ENCODE measurements at regions not wholly inside any gene's neighbourhood (a gene's known extent, or its start where the extent isn't known, plus 50 kb on each side); places are given as distances from the start of the nearest gene placed in this dataset.

GRCh38 chr1:239483391-239483790 is 97.0 kb downstream of the CHRM3 start:
- Histone ChIP-seq H3K36me3 (replicated peaks) (no peaks in the 10 kb centered on the region), H3K27me3 (replicated peaks) (no peaks in the 10 kb centered on the region), H3K4me3 (ENCODE audit: low read depth, low read length) (no peak overlapping the region), H3K27ac (no peak overlapping the region)
- in situ Hi-C loops (cut with HindIII; ENCODE audit: low pct_ligation_motif_present, low sequenced_read_pairs): no loop called here
- TF ChIP-seq CTCF (IDR thresholded peaks at IDR 0.05; ENCODE audit: low read depth, low read length, missing control alignments): no peak
- DNase-seq: no peak

- DNase-seq: no peak
- in situ Hi-C loops (cut with HindIII; ENCODE audit: low pct_ligation_motif_present, low sequenced_read_pairs): no loop called here
These were observed 107.5 kb downstream of the CHRM3 start for GRCh38 chr1:239493811-239494414.

DNA sequence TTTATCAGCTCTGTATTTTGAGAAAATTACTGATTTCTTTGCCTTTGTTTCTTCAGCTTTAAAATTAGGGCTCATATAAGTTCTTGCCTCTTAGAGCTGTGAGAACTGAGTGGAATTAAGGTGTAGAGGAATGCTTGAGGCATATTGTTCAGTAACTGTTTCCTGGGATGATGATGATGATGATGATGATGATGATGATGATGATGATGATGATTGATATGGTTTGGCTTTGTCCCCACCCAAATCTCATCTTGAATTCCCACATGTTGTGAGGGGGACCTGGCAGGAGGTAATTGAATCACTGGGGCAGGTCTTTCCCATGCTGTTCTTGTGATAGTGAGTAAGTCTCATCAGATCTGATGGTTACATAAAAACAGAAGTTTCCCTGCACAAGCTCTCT is 118.7 kb downstream of the CHRM3 start:
- Histone ChIP-seq H3K27ac (no peak overlapping the region), H3K27me3 (replicated peaks) (no peaks in the 10 kb centered on the region), H3K4me3 (ENCODE audit: low read depth, low read length) (no peak overlapping the region), H3K36me3 (replicated peaks) (no peaks in the 10 kb centered on the region)
- no peak for TF ChIP-seq CTCF (IDR thresholded peaks at IDR 0.05; ENCODE audit: low read depth, low read length, missing control alignments)
- no peak for DNase-seq
- in situ Hi-C loops (cut with HindIII; ENCODE audit: low pct_ligation_motif_present, low sequenced_read_pairs): no loop called here

More at GRCh38 chr1:239493811-239494414, 107.5 kb downstream of the CHRM3 start:
- Histone ChIP-seq H3K4me3 (ENCODE audit: low read depth, low read length) (no peak overlapping the region), H3K27me3 (replicated peaks) (no peaks in the 10 kb centered on the region), H3K27ac (no peak overlapping the region), H3K36me3 (replicated peaks) (no peaks in the 10 kb centered on the region)
- no peak for TF ChIP-seq CTCF (IDR thresholded peaks at IDR 0.05; ENCODE audit: low read depth, low read length, missing control alignments)

GRCh38 chr1:239507826-239508225 is 121.5 kb downstream of the CHRM3 start:
- Histone ChIP-seq H3K27me3 (replicated peaks) (no peaks in the 10 kb centered on the region), H3K4me3 (ENCODE audit: low read depth, low read length) (no peak overlapping the region), H3K27ac (no peak overlapping the region), H3K36me3 (replicated peaks) (no peaks in the 10 kb centered on the region)
- in situ Hi-C loops (cut with HindIII; ENCODE audit: low pct_ligation_motif_present, low sequenced_read_pairs): no loop called here
- TF ChIP-seq CTCF (IDR thresholded peaks at IDR 0.05; ENCODE audit: low read depth, low read length, missing control alignments): no peak
- no peak for DNase-seq

- in situ Hi-C loops (cut with HindIII; ENCODE audit: low pct_ligation_motif_present, low sequenced_read_pairs): no loop called here
- no peak for DNase-seq
- H3K27ac ChIP-seq: no peak overlapping the region
- no peaks in the 10 kb centered on the region for H3K27me3 ChIP-seq (replicated peaks)
- no peak for TF ChIP-seq CTCF (IDR thresholded peaks at IDR 0.05; ENCODE audit: low read depth, low read length, missing control alignments)
- H3K36me3 ChIP-seq (replicated peaks): no peaks in the 10 kb centered on the region
- no peak overlapping the region for H3K4me3 ChIP-seq (ENCODE audit: low read depth, low read length)
These were observed 125.5 kb downstream of the CHRM3 start for GRCh38 chr1:239511875-239512274.

- Histone ChIP-seq H3K27me3 (replicated peaks) (no peaks in the 10 kb centered on the region), H3K36me3 (replicated peaks) (no peaks in the 10 kb centered on the region)
- in situ Hi-C loops (cut with HindIII; ENCODE audit: low pct_ligation_motif_present, low sequenced_read_pairs): no loop called here
These were observed 130.2 kb downstream of the CHRM3 start for GRCh38 chr1:239516579-239516978.

More at GRCh38 chr1:239516579-239516978, 130.2 kb downstream of the CHRM3 start:
- TF ChIP-seq CTCF (IDR thresholded peaks at IDR 0.05; ENCODE audit: low read depth, low read length, missing control alignments): no peak
- no peak overlapping the region for H3K27ac ChIP-seq
- no peak overlapping the region for H3K4me3 ChIP-seq (ENCODE audit: low read depth, low read length)
- no peak for DNase-seq
